ENCODE measurements at regions not wholly inside any gene's neighbourhood (a gene's known extent, or its start where the extent isn't known, plus 50 kb on each side); places are given as distances from the start of the nearest gene placed in this dataset.

DNA sequence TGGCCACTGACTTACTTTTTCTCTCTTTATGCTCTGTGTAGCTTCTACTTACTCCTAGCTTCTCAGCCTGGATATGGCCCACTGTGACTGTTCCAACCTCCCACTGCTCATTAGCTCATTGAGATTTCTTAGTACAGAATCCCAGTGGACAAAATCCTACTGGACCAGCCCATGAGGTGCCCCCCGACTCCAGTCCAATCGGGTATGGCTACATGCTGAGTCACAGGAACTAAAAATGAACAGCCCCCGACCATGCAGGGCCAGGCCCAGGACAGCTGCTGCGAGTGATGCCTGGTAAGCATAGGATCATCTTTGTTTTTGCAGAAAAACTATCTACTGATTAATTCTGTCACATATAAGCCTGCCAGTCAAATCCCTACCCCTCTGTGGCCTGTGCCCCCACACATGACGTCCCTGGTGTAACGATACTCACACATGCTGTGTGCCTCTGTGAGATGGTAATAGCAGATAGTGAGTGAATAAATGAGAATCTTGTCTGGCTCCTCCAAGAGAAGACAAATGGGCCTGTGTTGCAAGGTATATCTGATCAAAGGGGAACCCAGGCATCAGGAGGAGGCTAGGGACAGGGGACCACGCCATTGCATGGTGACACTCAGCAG lies 85.9 kb upstream of the KLF7 start:
- TF ChIP-seq, protein P1, sequence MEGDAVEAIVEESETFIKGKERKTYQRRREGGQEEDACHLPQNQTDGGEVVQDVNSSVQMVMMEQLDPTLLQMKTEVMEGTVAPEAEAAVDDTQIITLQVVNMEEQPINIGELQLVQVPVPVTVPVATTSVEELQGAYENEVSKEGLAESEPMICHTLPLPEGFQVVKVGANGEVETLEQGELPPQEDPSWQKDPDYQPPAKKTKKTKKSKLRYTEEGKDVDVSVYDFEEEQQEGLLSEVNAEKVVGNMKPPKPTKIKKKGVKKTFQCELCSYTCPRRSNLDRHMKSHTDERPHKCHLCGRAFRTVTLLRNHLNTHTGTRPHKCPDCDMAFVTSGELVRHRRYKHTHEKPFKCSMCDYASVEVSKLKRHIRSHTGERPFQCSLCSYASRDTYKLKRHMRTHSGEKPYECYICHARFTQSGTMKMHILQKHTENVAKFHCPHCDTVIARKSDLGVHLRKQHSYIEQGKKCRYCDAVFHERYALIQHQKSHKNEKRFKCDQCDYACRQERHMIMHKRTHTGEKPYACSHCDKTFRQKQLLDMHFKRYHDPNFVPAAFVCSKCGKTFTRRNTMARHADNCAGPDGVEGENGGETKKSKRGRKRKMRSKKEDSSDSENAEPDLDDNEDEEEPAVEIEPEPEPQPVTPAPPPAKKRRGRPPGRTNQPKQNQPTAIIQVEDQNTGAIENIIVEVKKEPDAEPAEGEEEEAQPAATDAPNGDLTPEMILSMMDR (IDR thresholded peaks at IDR 0.05), result no peak
- TF ChIP-seq EZH2 (IDR thresholded peaks at IDR 0.05) (no peak), EZH2phosphoT487 (IDR thresholded peaks at IDR 0.05) (no peak)

All from neural progenitor cell (in vitro differentiated cells).